DMS114 treated with DMSO at 0.1 percent for 48 hours (cell line): ENCODE measurements at regions not wholly inside any gene's neighbourhood (a gene's known extent, or its start where the extent isn't known, plus 50 kb on each side); places are given as distances from the start of the nearest gene placed in this dataset.
"Not testable (repeated sequence)": the region's sequence is repeated elsewhere in the genome, so short reads cannot be mapped to it uniquely, and the experiment has no call there.

Experiments
- DNase-seq: peaks from one replicate; lab custom pipeline; 2025; ENCODE audit not compliant: unreplicated experiment; lab: John Stamatoyannopoulos, UW

DNA sequence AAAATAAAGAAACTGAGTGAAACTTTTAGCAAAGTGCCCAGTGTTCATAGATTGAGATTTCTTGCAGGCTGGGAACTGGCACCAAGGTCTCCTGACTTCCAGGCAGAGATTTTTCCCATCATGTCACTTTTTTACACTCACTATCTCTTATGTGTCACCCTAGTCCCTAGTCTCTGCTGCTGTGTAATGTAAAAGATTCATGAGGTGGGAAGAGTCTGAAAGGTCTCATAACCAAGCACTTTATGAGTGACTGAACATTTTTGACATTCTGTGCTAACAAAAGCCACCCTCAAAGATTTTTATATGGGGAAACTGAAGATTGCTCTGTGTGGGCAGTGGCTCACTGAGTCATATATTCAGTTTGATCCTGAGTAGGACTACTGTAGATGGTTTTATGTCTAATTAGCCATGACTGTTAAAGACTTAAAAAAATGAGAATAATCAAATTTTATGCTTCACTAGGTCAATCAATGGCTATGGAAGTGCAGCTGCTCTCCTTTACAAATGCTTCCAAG, 900.3 kb upstream of the SORCS1 start:
- DNase-seq = no peak

DNA sequence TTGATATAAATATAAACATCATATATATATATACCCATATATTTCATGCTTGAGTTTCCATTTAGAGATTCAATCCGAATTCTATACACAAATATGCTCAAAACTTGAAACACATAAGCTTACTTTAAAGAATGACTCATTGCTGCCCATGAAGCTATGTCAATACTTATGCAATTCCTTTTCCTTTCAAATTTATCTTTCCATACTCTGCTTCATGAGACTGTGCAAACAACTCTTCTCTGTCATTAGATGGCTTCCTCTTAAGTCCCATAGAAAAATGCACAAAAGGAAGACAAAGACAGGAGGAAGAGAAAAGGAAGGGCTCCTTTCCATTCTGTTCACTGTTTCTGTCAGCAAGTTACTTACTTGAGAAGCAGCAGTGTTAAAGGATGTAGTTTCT, 895.7 kb upstream of the SORCS1 start:
- no peak for DNase-seq

DNA sequence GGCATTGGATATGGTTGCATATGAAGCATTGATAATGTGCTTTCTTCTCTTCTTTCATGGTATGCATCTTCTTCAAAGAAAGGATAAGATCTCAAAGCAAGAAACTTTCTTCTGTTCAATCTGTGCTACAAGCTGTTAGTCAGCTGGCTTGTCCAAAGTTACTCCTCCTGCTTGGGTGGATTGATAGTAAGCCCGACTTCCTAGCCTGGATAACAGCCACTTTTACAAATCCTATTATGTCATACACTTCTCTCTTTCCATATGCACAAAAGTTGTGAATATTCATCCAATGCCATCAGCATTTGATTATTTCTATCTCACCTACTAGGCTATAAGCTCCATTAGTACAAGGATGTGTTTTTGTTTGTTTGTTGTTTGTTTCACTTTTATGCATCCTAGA, 891.0 kb upstream of the SORCS1 start:
- DNase-seq = no peak

DNA sequence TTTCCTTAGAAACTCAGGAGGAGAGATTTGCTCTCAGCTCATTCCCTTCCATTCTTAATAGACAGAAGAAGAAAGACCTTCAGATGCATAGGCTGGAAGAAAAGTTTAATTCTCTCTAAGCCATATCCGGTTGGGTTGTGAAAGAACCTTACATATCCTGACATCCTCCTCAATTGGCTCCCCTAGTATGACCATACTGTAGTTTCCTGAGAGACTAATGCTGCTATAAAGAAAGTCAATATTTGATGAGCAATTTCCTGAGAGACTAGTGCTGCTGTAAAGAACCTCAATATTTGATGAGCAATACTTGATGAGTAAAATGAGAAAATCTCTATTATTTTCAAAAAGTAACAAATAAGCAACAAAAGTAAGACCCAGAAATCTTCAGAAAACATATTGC, 888.5 kb upstream of the SORCS1 start:
- DNase-seq = no peak

DNA sequence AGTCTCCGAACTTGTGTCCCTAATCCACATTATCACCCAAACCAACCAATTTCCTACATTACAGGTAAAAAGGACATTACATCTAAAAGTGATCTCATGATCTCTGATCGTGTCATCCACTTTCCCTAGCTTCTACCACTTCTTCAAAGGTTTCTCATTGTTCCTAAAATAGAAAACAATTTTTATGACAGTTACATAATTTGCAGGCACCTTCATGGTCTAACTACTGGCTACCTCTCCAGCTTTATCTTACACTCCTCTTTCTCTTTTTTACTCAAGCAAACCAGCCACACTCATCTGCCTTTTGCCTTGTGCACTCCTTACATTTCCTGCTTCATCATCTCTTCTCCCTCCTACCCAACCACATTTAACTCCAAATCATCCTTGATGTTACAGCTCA, 886.7 kb upstream of the SORCS1 start:
- no peak for DNase-seq

DNA sequence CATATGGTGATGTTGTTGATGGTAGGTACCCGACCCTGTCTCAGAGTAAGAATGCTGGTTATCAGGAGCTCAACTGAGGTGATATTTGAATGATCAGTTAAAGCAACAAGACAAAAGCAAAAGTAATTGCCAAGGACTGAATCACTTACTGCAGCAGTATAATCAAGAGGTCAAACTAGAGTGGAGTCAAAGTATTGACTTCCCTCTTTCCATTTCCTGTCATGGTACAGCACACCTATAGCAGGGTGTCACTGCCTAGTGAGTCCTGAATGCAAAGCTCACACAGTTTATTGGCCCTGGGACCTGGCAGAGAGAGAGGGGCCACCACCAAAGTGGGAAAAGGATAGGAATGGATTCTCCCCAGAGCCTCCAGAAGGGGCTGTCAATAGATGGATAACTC, 886.1 kb upstream of the SORCS1 start:
- DNase-seq = no peak

DNA sequence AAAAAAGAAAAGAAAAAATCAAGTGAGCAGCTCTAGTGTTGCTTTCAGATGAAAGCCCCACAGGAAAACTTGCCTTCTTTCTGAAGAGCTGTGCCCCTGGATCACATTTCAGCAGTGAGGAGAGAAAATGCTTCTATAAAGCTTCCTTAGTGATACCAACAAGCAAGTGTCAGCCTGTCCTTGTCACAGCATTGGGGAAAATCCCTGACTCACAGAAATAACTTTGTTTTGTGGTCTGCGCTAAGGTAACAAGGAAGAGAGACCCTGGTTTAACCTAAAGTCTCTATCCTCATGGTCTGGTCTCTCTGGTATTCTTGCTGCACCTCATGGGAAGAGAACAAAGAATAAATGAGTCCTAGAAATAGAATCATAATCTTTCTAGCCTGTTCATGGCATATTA, 885.2 kb upstream of the SORCS1 start:
- DNase-seq = no peak

DNA sequence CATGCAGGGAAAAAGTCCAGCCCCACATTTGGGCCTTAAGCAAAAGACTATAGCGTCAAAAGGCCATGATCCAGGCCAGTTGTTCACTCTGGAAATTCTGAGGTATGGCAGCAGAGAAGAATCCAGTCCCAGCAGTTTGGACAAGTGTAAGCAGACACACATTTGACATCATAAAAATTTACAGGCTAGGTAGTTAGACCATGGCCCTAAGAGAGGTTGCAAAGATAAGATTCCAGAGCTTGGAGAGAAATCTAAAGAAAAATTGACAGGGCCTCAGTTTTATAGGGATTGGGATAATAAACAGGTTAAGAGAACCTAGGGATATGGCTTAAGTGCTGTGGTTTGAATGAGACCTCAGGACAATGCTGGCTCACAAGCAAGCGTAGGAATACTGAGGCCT, 884.4 kb upstream of the SORCS1 start:
- no peak for DNase-seq

DNA sequence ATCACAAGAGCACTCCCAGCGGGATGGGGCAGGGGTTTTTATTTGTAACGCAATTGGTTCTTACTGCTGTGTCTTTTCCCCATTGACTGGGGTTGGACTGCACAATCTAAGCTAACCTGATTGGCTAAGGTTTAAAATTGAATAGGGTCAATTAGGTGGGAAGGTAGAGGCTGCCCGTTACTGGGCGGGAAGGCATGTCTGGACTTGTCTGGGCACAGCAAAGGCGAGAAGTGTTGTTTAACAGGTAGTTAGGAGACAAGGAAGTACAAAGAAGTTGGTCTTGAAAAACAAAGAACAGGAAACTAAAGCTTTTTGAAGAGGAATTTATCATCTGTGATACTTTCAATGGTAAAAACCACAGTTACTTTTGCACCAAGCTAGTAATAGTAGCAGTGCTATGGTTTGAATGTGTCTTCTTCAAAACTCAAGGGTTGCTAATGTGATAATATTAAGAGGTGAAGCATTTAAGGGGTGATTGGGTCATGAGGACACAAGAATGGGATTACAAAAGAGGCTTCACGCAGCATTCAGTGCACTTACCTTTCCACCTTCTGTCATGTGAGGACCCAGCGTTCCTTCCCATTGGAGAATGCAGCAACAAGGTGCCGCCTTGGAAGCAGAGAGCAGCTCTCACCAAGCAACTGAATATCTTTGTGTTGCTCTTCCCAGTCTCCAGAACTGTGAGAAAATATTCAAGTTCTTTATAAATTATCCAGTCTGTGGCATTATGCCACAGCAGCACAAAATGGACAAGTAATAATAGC, 875.5 kb upstream of the SORCS1 start:
- DNase-seq = no peak

DNA sequence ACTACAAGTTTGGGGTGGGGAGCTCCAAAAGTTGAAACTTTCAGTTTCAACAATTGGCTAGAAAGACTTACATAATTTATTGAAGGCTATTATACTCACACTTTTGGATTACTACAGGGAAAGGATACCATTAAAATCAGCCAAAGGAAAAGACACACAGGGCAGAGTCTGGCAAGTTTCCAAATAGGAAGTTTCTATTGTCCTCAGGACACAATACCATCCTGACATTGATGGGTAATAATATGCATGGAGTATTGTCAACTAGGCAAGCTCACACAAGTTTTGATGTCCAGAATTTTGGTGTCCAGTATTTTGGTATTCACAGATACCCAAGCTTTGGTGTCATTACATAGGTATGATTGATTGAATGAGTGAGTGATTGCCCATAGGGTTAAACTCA, 872.6 kb upstream of the SORCS1 start:
- DNase-seq = no peak

DNA sequence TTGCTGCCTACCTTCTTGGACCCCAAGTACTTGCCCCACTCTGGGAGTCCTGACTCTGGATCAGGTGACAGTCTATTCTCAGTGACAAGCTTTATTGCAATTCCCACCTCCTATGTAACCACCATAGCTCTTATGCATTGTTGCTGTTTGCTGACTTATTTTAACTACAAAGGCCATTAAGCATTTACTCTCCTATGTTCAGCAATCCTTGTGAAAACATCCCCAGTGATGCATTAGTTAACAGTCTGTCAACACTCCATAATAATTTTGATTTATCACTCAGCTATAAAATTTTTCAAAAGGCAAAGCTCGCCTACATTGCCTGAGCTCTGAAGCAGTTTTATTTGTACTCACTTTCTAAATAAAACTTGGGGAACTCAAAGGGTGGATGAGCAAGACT, 871.8 kb upstream of the SORCS1 start:
- DNase-seq = no peak

DNA sequence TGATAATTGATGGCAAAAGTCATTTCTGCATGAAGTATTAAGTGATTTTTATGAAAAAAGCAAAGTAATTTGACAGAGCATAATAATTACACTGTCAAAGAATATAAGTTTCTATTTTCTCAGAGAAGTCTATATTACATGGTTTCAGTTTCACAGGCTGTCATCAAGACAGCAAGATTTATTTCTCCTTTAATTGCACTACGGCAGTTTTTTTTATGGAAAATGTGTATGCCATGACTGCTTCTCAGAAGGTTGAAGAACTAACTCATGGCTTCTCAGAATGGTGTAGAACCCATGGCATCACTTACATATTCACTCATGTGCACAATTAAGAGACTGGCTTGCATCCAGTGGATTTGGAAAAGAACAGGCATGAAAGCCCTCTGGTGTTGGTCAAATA, 870.3 kb upstream of the SORCS1 start:
- no peak for DNase-seq

DNA sequence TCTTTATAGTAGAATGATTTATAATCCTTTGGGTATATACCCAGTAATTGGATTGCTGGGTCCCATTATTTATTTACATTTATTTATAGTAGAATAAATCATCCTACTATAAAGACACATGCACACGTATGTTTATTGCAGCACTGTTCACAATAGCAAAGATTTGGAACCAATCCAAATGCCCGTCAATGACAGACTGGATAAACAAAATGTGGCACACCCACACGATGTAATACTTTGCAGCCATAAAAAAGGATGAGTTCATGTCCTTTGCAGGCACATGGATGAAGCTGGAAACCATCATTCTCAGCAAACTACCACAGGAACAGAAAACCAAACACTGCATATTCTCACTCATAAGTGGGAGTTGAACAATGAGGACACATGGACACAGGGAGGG, 869.0 kb upstream of the SORCS1 start:
- not testable (repeated sequence) for DNase-seq

DNA sequence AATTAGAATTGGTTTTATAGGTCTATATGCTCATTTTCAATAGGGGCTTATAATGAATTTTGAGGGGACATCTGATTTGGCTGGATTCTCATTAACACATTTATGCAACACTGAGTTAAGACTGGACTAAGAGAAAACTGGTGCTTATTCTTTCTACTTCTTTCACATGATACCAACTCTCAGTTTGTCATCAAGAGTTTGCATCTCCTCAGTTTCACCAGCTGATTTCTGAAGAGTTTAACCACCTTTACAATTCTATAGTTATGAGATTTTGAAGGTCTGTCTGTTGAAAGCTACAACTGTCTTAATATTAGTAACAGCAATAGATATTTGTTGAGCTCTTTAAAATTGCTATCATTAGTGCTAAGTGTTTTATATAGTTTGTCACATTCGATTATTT, 867.0 kb upstream of the SORCS1 start:
- DNase-seq = no peak

DNA sequence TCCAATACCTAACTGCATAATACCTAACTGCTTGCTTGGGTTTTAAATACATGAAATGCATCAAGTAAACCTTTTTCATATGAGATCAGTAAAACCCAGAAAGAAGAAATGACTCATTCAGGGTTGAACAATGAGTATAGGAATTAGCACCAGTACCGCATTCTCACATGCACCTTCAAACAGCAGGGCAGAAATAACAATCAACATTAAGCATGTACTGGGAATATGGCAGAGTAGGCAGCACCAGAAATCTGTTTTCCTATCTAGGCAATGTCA, 850.3 kb upstream of the SORCS1 start:
- no peak for DNase-seq

DNA sequence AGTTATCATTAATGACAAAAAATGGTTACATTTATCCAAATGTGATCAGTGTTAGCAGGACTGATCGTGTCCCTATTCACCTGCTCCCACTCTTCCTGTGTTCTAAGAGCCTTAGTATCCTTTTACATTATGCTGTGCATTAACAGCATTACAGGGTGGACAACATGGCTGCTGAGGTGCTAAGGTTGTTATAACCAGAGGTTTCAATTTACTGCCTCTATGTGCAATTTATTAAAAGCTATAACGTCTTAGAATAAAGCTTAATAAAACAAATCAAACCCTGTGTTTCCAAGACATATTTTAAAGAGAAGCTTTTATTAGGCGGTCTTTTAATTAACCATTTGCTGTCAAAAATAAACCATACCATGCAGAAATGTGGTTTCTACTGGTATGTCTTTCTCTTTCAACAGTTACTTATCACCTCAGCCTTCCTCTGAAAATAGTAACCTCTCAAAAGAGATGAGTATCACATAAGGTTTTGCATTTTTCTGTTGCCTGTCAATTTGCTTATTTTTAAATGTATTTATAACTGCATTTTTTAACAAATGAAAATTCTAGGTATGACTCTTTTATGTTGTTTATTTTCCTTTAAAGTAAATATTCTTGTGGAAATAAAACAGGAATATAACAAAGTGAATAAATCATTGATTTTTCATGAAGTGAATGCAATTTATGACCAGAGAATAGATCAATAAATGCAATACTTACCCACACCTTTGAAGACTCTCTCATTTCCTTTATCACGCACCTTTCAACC, 849.8 kb upstream of the SORCS1 start:
- no peak for DNase-seq

DNA sequence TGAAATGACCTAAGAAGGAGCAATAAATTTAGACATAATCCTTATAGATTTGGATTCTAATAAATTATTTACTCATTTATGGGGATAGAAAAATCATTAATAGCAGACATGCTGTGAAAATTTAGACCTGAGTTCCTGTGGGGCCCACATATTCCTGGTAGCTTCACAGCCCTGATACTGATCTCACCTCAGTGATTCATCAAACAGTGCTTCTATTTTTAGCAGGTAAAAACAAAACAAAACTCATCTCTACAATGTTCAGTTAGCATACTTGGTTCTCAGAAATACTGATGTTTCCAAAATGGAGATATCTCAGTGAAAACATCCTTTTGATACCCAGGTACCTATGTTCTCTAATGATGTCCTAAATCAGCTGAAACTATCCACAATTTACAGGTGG, 841.1 kb upstream of the SORCS1 start:
- DNase-seq = no peak

DNA sequence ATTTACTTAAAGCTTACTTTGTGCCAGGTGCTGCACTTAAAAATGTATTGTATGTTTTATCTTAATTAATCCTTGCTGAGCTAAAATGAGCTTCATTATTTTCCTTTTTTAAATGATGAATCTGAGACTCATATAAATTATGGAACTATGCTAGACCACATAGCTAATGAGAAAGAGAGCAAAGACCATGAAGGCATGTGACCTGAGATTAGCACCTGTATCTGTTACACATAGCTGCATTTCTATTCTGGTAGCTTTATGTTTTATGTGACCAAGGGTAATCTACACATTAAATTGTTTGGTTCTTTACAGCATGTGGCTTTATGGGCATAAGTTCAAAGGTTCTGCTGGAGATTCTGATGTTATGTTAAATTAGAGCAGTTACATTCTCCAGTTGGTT, 839.1 kb upstream of the SORCS1 start:
- DNase-seq = no peak

DNA sequence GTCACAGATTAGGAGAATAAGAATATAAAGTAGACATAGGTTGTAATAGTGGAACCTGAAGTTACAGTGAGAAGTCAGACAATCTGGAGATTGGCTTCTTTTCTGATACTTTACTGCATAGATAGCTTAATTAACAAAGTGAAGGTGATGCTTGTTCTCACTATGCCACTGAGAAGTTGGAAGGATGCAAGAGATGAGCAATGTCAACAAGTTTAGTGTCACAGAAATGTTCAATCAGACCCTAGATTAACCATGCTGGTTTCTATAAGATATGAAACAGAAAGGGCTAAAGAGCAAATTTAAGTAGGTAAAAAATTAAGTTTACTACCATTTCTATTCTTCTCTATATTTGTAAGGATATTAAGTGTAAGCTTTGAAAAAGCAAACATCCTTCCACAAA, 838.6 kb upstream of the SORCS1 start:
- no peak for DNase-seq

DNA sequence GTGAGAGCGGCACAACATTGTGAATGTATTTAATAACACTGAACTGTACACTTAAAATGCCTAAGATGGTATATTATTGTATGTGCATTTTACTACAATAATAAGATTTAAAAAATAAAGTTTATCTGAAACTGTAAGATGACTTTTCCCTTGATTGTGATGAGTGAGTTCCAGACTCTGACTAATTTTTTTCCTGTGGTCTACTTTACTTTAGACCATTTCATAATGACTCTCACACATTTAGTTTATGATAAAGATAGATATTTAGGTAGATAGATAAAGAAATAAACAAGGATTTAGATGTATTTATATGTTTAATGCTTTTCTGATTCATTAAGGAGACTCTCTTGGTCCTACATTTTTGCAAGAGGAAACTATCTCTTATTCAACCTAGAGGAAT, 835.9 kb upstream of the SORCS1 start:
- no peak for DNase-seq

DNA sequence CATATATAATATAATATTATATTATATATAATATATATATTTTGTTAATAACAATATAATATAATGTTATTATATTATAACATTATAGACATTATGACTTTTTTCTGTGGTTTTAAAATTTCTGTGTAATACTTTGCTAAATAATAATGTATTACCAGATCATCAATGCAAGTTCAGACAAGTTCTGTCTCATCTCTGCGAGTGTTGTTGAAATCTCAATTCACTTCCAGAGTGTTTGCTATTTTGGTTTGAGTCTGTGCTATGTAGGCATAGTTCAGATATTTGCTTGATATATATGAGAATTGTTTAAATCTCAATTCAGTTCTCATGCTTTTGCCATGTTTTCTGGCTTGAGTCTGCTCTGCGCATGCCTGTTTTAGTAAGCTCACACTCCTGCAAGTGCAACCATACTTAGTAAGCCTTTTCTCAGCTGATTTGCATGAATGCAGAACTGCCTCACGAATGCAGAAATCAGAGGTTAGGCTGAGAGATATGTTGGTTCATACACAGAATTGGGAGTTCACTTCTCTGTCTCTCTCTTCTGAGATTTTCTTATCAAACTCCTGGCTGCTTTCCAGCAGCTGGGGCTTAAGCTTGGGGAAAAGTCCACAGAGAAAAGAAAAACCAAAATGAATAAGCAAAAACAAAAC, 830.2 kb upstream of the SORCS1 start:
- no peak for DNase-seq

DNA sequence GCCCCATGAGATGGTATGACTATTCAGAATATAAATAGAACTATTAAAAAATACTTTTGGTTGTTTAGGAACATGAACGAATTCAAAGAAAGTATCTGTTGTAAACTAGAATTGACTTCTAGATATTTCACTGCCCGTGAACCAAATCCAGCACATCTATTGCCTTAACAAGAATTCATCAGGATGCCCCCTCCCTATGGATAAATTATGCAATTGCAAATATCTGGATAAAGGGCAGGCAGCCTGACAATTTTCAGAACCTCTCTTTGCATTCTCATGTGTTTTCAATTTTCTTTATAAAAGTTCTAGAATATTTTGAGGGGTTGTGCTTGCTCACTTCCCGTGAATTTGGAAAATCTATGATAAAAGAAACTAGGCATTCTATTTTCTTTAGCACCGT, 822.1 kb upstream of the SORCS1 start:
- no peak for DNase-seq
